H7 (cell line): ENCODE measurements at regions not wholly inside any gene's neighbourhood (a gene's known extent, or its start where the extent isn't known, plus 50 kb on each side); places are given as distances from the start of the nearest gene placed in this dataset.
"Not testable (repeated sequence)": the region's sequence is repeated elsewhere in the genome, so short reads cannot be mapped to it uniquely, and the experiment has no call there.

Experiments
- DNase-seq: peaks from one replicate; pipeline ENCODE4 v3.0.0; 2012
- H3K27me3 ChIP-seq: 2 replicates; pipeline ENCODE4 v1.6.0; 2011; ENCODE audit warnings: mild to moderate bottlenecking, low read length; ENCODE audit not compliant: control insufficient read depth, insufficient read depth
- H3K36me3 ChIP-seq: replicated peaks from 2 replicates; pipeline ENCODE4 v1.5.1; 2011; ENCODE audit warnings: low read length; ENCODE audit not compliant: control insufficient read depth, insufficient read depth
- H3K4me3 ChIP-seq: 2 replicates; pipeline ENCODE4 v1.5.1; 2011; ENCODE audit warnings: low read depth, mild to moderate bottlenecking, control low read depth, low read length, moderate library complexity; ENCODE audit not compliant: insufficient read depth

- no peak for DNase-seq
- Histone ChIP-seq H3K36me3 (no peaks in the 10 kb centered on the region), H3K27me3 (no peaks in the 10 kb centered on the region), H3K4me3 (no peak overlapping the region)
Measured at GRCh38 chr1:104259481-104259880, 509.8 kb downstream of the AMY1C start.

GRCh38 chr1:104263110-104263509 is 513.4 kb downstream of the AMY1C start:
- not testable (repeated sequence) for H3K4me3 ChIP-seq, H3K36me3 ChIP-seq, H3K27me3 ChIP-seq, DNase-seq

GRCh38 chr1:104264521-104264920 is 514.8 kb downstream of the AMY1C start:
- Histone ChIP-seq H3K36me3 (no peaks in the 10 kb centered on the region), H3K27me3 (no peaks in the 10 kb centered on the region), H3K4me3 (no peak overlapping the region)
- DNase-seq: no peak

GRCh38 chr1:104265163-104265562 is 515.5 kb downstream of the AMY1C start:
- DNase-seq: no peak
- no peaks in the 10 kb centered on the region for H3K36me3 ChIP-seq
- no peak overlapping the region for H3K4me3 ChIP-seq

GRCh38 chr1:104266612-104267011 is 516.9 kb downstream of the AMY1C start:
- Histone ChIP-seq H3K36me3 (no peaks in the 10 kb centered on the region), H3K27me3 (no peaks in the 10 kb centered on the region), H3K4me3 (no peak overlapping the region)
- DNase-seq: no peak

More at GRCh38 chr1:104265163-104265562, 515.5 kb downstream of the AMY1C start:
- no peaks in the 10 kb centered on the region for H3K27me3 ChIP-seq

GRCh38 chr1:104288322-104288721 is 538.6 kb downstream of the AMY1C start:
- not testable (repeated sequence) for H3K27me3 ChIP-seq, H3K4me3 ChIP-seq, H3K36me3 ChIP-seq, DNase-seq

GRCh38 chr1:104291156-104291555 is 541.5 kb downstream of the AMY1C start:
- Histone ChIP-seq H3K27me3 (no peaks in the 10 kb centered on the region), H3K4me3 (no peak overlapping the region), H3K36me3 (no peaks in the 10 kb centered on the region)
- no peak for DNase-seq

- Histone ChIP-seq H3K4me3 (no peak overlapping the region), H3K36me3 (no peaks in the 10 kb centered on the region), H3K27me3 (no peaks in the 10 kb centered on the region)
- no peak for DNase-seq
Measured at GRCh38 chr1:104294259-104294658, 544.6 kb downstream of the AMY1C start.

- Histone ChIP-seq H3K27me3 (no peaks in the 10 kb centered on the region), H3K4me3 (no peak overlapping the region), H3K36me3 (no peaks in the 10 kb centered on the region)
- DNase-seq: no peak
Measured at GRCh38 chr1:104295511-104295910, 545.8 kb downstream of the AMY1C start.

GRCh38 chr1:104309673-104310072 is 560.0 kb downstream of the AMY1C start:
- no peak for DNase-seq
- H3K36me3 ChIP-seq: no peaks in the 10 kb centered on the region
- H3K4me3 ChIP-seq: no peak overlapping the region
- H3K27me3 ChIP-seq: no peaks in the 10 kb centered on the region

- H3K36me3 ChIP-seq: no peaks in the 10 kb centered on the region
- H3K27me3 ChIP-seq: no peaks in the 10 kb centered on the region
- no peak overlapping the region for H3K4me3 ChIP-seq
- DNase-seq: no peak
Measured at GRCh38 chr1:104315823-104316222, 566.1 kb downstream of the AMY1C start.

- DNase-seq: no peak
- Histone ChIP-seq H3K36me3 (no peaks in the 10 kb centered on the region), H3K4me3 (no peak overlapping the region), H3K27me3 (no peaks in the 10 kb centered on the region)
Measured at GRCh38 chr1:104322131-104322530, 572.4 kb downstream of the AMY1C start.

GRCh38 chr1:104329278-104329677 is 579.6 kb downstream of the AMY1C start:
- Histone ChIP-seq H3K4me3 (no peak overlapping the region), H3K36me3 (no peaks in the 10 kb centered on the region), H3K27me3 (no peaks in the 10 kb centered on the region)
- no peak for DNase-seq

- H3K27me3 ChIP-seq: no peaks in the 10 kb centered on the region
Measured at GRCh38 chr1:104331763-104332162, 582.1 kb downstream of the AMY1C start.

GRCh38 chr1:104337927-104338326 is 588.2 kb downstream of the AMY1C start:
- H3K4me3 ChIP-seq, H3K27me3 ChIP-seq, DNase-seq, H3K36me3 ChIP-seq: not testable (repeated sequence)

More at GRCh38 chr1:104331763-104332162, 582.1 kb downstream of the AMY1C start:
- H3K36me3 ChIP-seq: no peaks in the 10 kb centered on the region
- H3K4me3 ChIP-seq: no peak overlapping the region
- no peak for DNase-seq

- DNase-seq: no peak
Measured at GRCh38 chr1:104341944-104342343, 592.2 kb downstream of the AMY1C start.

More at GRCh38 chr1:104341944-104342343, 592.2 kb downstream of the AMY1C start:
- Histone ChIP-seq H3K27me3 (no peaks in the 10 kb centered on the region), H3K36me3 (no peaks in the 10 kb centered on the region), H3K4me3 (no peak overlapping the region)
